ENCODE measurements at regions not wholly inside any gene's neighbourhood (a gene's known extent, or its start where the extent isn't known, plus 50 kb on each side); places are given as distances from the start of the nearest gene placed in this dataset.

DNA sequence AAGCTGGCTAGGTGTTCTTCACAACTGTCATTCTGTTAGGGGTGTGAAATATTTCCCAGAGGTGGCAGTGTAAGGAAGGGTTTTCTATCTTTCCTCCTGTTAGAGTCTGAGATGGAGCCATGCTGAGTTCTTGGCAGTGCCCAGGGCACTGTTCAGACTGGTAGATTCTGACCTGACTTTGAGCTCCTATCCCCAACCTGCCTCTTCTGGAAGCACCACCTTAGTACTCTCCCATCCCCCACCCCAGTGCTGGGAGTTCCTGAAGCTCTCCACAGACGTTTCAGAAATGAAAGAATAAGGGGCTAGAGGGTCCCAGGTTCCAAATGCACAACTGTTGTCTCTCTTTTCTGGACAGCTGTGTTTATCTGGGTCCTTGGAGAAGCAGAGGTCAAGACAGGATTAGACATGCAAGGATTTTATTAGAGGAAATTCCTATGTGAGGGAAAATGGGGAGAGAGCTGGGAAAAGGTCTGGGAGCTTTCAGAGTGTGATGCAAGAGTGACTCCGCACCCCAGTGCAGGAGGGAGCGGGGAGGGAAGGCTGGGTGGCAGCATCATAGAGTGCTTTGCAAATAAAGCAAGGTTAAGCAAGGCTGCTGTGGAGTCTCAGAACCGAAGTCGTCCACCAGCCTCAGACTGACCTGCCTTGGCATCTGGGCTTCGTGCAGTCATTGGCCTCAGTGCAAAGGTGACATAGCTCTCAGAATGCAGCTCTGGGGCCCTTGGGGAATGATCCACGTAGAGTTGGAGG lies 75.5 kb downstream of the SLC4A3 start:
- Histone ChIP-seq H2AFZ (no peak overlapping the region), H3K27ac (no peak overlapping the region), H3K9me2 (replicated peaks; ENCODE audit: insufficient read depth) (no peaks in the 10 kb centered on the region), H3K4me2 (no peak overlapping the region), H3K4me3 (no peak overlapping the region), H4K20me1 (ENCODE audit: insufficient read depth, poor library complexity, severe bottlenecking) (no peaks in the 10 kb centered on the region), H3K4me1 (ENCODE audit: insufficient read depth) (peaks cover 2% of the 10 kb centered on the region), H3K27me3 (no peaks in the 10 kb centered on the region), H3K79me2 (no peaks in the 10 kb centered on the region), H3K9me3 (ENCODE audit: low read depth) (no peaks in the 10 kb centered on the region), H3K36me3 (replicated peaks; ENCODE audit: insufficient read depth, low read depth) (no peaks in the 10 kb centered on the region)
- TF ChIP-seq EZH2 (IDR thresholded peaks at IDR 0.05; ENCODE audit: borderline replicate concordance) = no peak
- WGBS (ENCODE audit: low lambda C conversion rate, missing lambda C conversion rate) = 48% methylated on average over 7 of the region's 7 CpGs
- peak; percentile 48 for DNase-seq (ENCODE audit: low spot score)

- Histone ChIP-seq H3K36me3 (replicated peaks; ENCODE audit: insufficient read depth, low read depth) (no peaks in the 10 kb centered on the region), H3K27ac (no peak overlapping the region), H3K4me3 (no peak overlapping the region), H3K79me2 (no peaks in the 10 kb centered on the region), H3K4me2 (no peak overlapping the region), H3K4me1 (ENCODE audit: insufficient read depth) (peaks cover 5% of the 10 kb centered on the region), H2AFZ (no peak overlapping the region), H4K20me1 (ENCODE audit: insufficient read depth, poor library complexity, severe bottlenecking) (no peaks in the 10 kb centered on the region), H3K9me2 (replicated peaks; ENCODE audit: insufficient read depth) (no peaks in the 10 kb centered on the region), H3K9me3 (ENCODE audit: low read depth) (no peaks in the 10 kb centered on the region), H3K27me3 (no peaks in the 10 kb centered on the region)
- TF ChIP-seq EZH2phosphoT487 (IDR thresholded peaks at IDR 0.05; ENCODE audit: low read depth, severe bottlenecking, unreplicated experiment) = no peak
- no peak for TF ChIP-seq CTCF (IDR thresholded peaks at IDR 0.05; ENCODE audit: poor library complexity)
- TF ChIP-seq EZH2 (IDR thresholded peaks at IDR 0.05; ENCODE audit: borderline replicate concordance) = no peak
- 95% methylated on average over 2 of the region's 2 CpGs for WGBS (ENCODE audit: low lambda C conversion rate, missing lambda C conversion rate)
- DNase-seq (ENCODE audit: low spot score) = no peak
Observed at GRCh38 chr2:219704878-219705277, 77.4 kb downstream of the SLC4A3 start.

DNA sequence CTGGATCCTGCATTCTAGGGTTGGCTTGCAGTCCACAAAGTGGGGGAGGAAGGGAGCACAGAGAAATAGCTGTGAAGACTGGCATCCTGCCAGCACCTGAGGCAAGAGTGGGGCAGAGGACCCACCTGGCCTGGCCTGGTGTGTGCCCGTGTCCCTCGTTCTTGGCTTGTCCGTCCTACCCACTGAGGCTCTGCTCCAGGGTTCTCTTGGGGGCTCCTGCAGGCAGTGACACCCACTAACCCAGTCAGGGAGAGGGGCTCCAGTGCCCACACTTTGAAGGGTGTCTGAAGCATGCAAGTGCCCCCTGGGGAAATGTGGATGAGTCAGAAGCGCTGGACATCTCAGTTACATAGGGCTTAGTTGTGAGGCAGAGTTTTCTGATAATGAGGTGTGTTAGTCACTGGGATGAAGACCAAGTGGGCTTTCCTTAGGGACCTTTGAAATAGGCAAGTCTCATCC lies 79.4 kb downstream of the SLC4A3 start:
- Histone ChIP-seq H3K27ac (no peak overlapping the region), H4K20me1 (ENCODE audit: insufficient read depth, poor library complexity, severe bottlenecking) (no peaks in the 10 kb centered on the region), H3K4me3 (no peak overlapping the region), H3K4me1 (ENCODE audit: insufficient read depth) (peaks cover 5% of the 10 kb centered on the region), H2AFZ (no peak overlapping the region), H3K27me3 (no peaks in the 10 kb centered on the region), H3K36me3 (replicated peaks; ENCODE audit: insufficient read depth, low read depth) (no peaks in the 10 kb centered on the region), H3K9me3 (ENCODE audit: low read depth) (no peaks in the 10 kb centered on the region), H3K4me2 (no peak overlapping the region), H3K9me2 (replicated peaks; ENCODE audit: insufficient read depth) (no peaks in the 10 kb centered on the region), H3K79me2 (no peaks in the 10 kb centered on the region)
- DNase-seq (ENCODE audit: low spot score) = no peak
- WGBS (ENCODE audit: low lambda C conversion rate, missing lambda C conversion rate) = 100% methylated on average over 4 of the region's 4 CpGs
- TF ChIP-seq EZH2phosphoT487 (IDR thresholded peaks at IDR 0.05; ENCODE audit: low read depth, severe bottlenecking, unreplicated experiment) = no peak
- TF ChIP-seq CTCF (IDR thresholded peaks at IDR 0.05; ENCODE audit: poor library complexity) = no peak
- TF ChIP-seq EZH2 (IDR thresholded peaks at IDR 0.05; ENCODE audit: borderline replicate concordance) = no peak

- DNase-seq (ENCODE audit: low spot score) = no peak
- no peaks in the 10 kb centered on the region for H4K20me1 ChIP-seq (ENCODE audit: insufficient read depth, poor library complexity, severe bottlenecking)
- no peak overlapping the region for H2AFZ ChIP-seq
- no peaks in the 10 kb centered on the region for H3K79me2 ChIP-seq
- H3K9me3 ChIP-seq (ENCODE audit: low read depth) = no peaks in the 10 kb centered on the region
- peaks cover 5% of the 10 kb centered on the region for H3K4me1 ChIP-seq (ENCODE audit: insufficient read depth)
- TF ChIP-seq EZH2 (IDR thresholded peaks at IDR 0.05; ENCODE audit: borderline replicate concordance) (no peak), EZH2phosphoT487 (IDR thresholded peaks at IDR 0.05; ENCODE audit: low read depth, severe bottlenecking, unreplicated experiment) (no peak), CTCF (IDR thresholded peaks at IDR 0.05; ENCODE audit: poor library complexity) (no peak)
- no peak overlapping the region for H3K27ac ChIP-seq
- H3K27me3 ChIP-seq = no peaks in the 10 kb centered on the region
- no peaks in the 10 kb centered on the region for H3K9me2 ChIP-seq (replicated peaks; ENCODE audit: insufficient read depth)
- WGBS (ENCODE audit: low lambda C conversion rate, missing lambda C conversion rate) = 65% methylated on average over 4 of the region's 4 CpGs
- H3K4me3 ChIP-seq = no peak overlapping the region
- no peaks in the 10 kb centered on the region for H3K36me3 ChIP-seq (replicated peaks; ENCODE audit: insufficient read depth, low read depth)
- H3K4me2 ChIP-seq = no peak overlapping the region
Observed at GRCh38 chr2:219707496-219708285, 80.3 kb downstream of the SLC4A3 start.

All from hepatocyte (in vitro differentiated cells).